GM12891 (cell line): ENCODE measurements at regions not wholly inside any gene's neighbourhood (a gene's known extent, or its start where the extent isn't known, plus 50 kb on each side); places are given as distances from the start of the nearest gene placed in this dataset.

Experiments
- POLR2A ChIP-seq: IDR thresholded peaks from 2 replicates; pipeline ENCODE4 v1.6.1; 2011; ENCODE audit warnings: low read depth, low read length, control low read depth
- POLR2AphosphoS5 ChIP-seq: IDR thresholded peaks from 2 replicates; pipeline ENCODE4 v1.6.1; 2011; ENCODE audit warnings: low read depth, low read length, control low read depth
- TAF1 ChIP-seq: IDR thresholded peaks from 2 replicates; pipeline ENCODE4 v1.6.1; 2011; ENCODE audit warnings: low read depth, low read length, control low read depth

GRCh38 chr6:74871757-74872156, 334.1 kb downstream of the COL12A1 start:
- TF ChIP-seq POLR2A (no peak), TAF1 (no peak), POLR2AphosphoS5 (no peak)
